Uterus (tissue), 2 donors: ENCODE measurements at regions not wholly inside any gene's neighbourhood (a gene's known extent, or its start where the extent isn't known, plus 50 kb on each side); places are given as distances from the start of the nearest gene placed in this dataset.

Experiments used
- CTCF ChIP-seq, 4 experiments: fragments of 200-600 bp in 2 of 4; fragments of 450-650 bp in 2 of 4; sonication (generic) in 2 of 4; IDR thresholded peaks; one replicate each; pipeline ENCODE4 v1.5.1; 2016 to 2019; ENCODE audit warnings: antibody characterized with exemption in 4 of 4, mild to moderate bottlenecking in 2 of 4, moderate library complexity in 1 of 4
- POLR2A ChIP-seq, 2 donors: fragments of 450-650 bp; IDR thresholded peaks; one replicate each; pipeline ENCODE4 v1.6.1; 2016; ENCODE audit warnings: antibody characterized with exemption in 2 of 2, mild to moderate bottlenecking in 1 of 2, moderate library complexity in 1 of 2

- no peak for TF ChIP-seq CTCF (IDR thresholded peaks at IDR 0.05)
- no peak for TF ChIP-seq POLR2A (IDR thresholded peaks at IDR 0.05)
Observed at GRCh38 chr2:19742872-19743271, 158.9 kb downstream of the TTC32 start.
